Endothelial cell (in vitro differentiated cells): ENCODE measurements at regions not wholly inside any gene's neighbourhood (a gene's known extent, or its start where the extent isn't known, plus 50 kb on each side); places are given as distances from the start of the nearest gene placed in this dataset.

ENCODE experiments used
- DNase-seq: peaks from one replicate; pipeline ENCODE4 v3.0.0; 2021; ENCODE audit warnings: low spot score
- H3K27ac Mint-ChIP-seq: one replicate; pipeline ENCODE4 v1.8.0; 2021; ENCODE audit warnings: mixed read lengths, inconsistent platforms; ENCODE audit not compliant: unreplicated experiment
- H3K27me3 Mint-ChIP-seq: one replicate; pipeline ENCODE4 v1.8.0; 2021; ENCODE audit warnings: mild to moderate bottlenecking, moderate library complexity, mixed read lengths, inconsistent platforms; ENCODE audit not compliant: unreplicated experiment
- H3K36me3 Mint-ChIP-seq: one replicate; pipeline ENCODE4 v1.8.0; 2021; ENCODE audit warnings: mild to moderate bottlenecking, low read depth, mixed read lengths, inconsistent platforms; ENCODE audit not compliant: unreplicated experiment
- H3K4me1 Mint-ChIP-seq: one replicate; pipeline ENCODE4 v1.8.0; 2021; ENCODE audit warnings: mild to moderate bottlenecking, mixed read lengths, inconsistent platforms; ENCODE audit not compliant: unreplicated experiment
- H3K4me3 Mint-ChIP-seq: one replicate; pipeline ENCODE4 v1.8.0; 2021; ENCODE audit warnings: mild to moderate bottlenecking, mixed read lengths, inconsistent platforms; ENCODE audit not compliant: unreplicated experiment
- H3K9me3 Mint-ChIP-seq: one replicate; pipeline ENCODE4 v1.8.0; 2021; ENCODE audit warnings: mixed read lengths, inconsistent platforms; ENCODE audit not compliant: unreplicated experiment
- CTCF ChIP-seq: fragments of 200-600 bp; sonication (generic); IDR thresholded peaks from one replicate; pipeline ENCODE4 v1.5.0; 2021; ENCODE audit warnings: antibody characterized with exemption; ENCODE audit not compliant: unreplicated experiment

GRCh38 chr4:27568236-27568951 is 707.8 kb downstream of the STIM2 start:
- no peaks in the 10 kb centered on the region for H3K9me3 Mint-ChIP-seq
- no peaks in the 10 kb centered on the region for H3K36me3 Mint-ChIP-seq
- H3K4me3 Mint-ChIP-seq: no peak overlapping the region
- TF ChIP-seq CTCF: no peak
- H3K27ac Mint-ChIP-seq: no peak overlapping the region
- no peaks in the 10 kb centered on the region for H3K27me3 Mint-ChIP-seq
- DNase-seq: no peak
- H3K4me1 Mint-ChIP-seq: no peaks in the 10 kb centered on the region

GRCh38 chr4:27568952-27569319 is 708.3 kb downstream of the STIM2 start:
- no peak overlapping the region for H3K27ac Mint-ChIP-seq
- no peaks in the 10 kb centered on the region for H3K9me3 Mint-ChIP-seq
- H3K27me3 Mint-ChIP-seq: no peaks in the 10 kb centered on the region
- H3K4me1 Mint-ChIP-seq: no peaks in the 10 kb centered on the region
- DNase-seq: no peak
- H3K4me3 Mint-ChIP-seq: no peak overlapping the region
- TF ChIP-seq CTCF: no peak
- no peaks in the 10 kb centered on the region for H3K36me3 Mint-ChIP-seq

GRCh38 chr4:27574743-27575142 is 714.1 kb downstream of the STIM2 start:
- no peaks in the 10 kb centered on the region for H3K9me3 Mint-ChIP-seq
- H3K27ac Mint-ChIP-seq: no peak overlapping the region
- no peaks in the 10 kb centered on the region for H3K27me3 Mint-ChIP-seq

GRCh38 chr4:27577951-27578350 is 717.3 kb downstream of the STIM2 start:
- Mint-ChIP-seq H3K9me3 (no peaks in the 10 kb centered on the region), H3K4me3 (no peak overlapping the region), H3K27me3 (no peaks in the 10 kb centered on the region), H3K27ac (no peak overlapping the region), H3K36me3 (no peaks in the 10 kb centered on the region), H3K4me1 (no peaks in the 10 kb centered on the region)
- no peak for DNase-seq
- TF ChIP-seq CTCF: no peak

More at GRCh38 chr4:27574743-27575142, 714.1 kb downstream of the STIM2 start:
- Mint-ChIP-seq H3K4me3 (no peak overlapping the region), H3K36me3 (no peaks in the 10 kb centered on the region), H3K4me1 (no peaks in the 10 kb centered on the region)
- no peak for DNase-seq
- no peak for TF ChIP-seq CTCF

GRCh38 chr4:27592738-27593137 is 732.1 kb downstream of the STIM2 start:
- Mint-ChIP-seq H3K27me3 (no peaks in the 10 kb centered on the region), H3K27ac (no peak overlapping the region), H3K9me3 (no peaks in the 10 kb centered on the region), H3K4me3 (no peak overlapping the region), H3K36me3 (no peaks in the 10 kb centered on the region), H3K4me1 (no peaks in the 10 kb centered on the region)
- DNase-seq: no peak
- no peak for TF ChIP-seq CTCF
